Body of pancreas (tissue), 4 donors: ENCODE measurements at regions not wholly inside any gene's neighbourhood (a gene's known extent, or its start where the extent isn't known, plus 50 kb on each side); places are given as distances from the start of the nearest gene placed in this dataset.
A peak's percentile ranks its signal among the peaks of the same experiment; 100 is the strongest.

Experiments used
- ATAC-seq: fragments of 150-250 bp; one replicate; pipeline ENCODE4 v1.9.1; 2016
- DNase-seq, 4 donors: peaks; one replicate each; pipeline ENCODE4 v3.0.0-alpha.2; 2019
- H3K27ac ChIP-seq, 4 donors: fragments of 200-600 bp; sonication (generic); 1 replicate in 3 of 4; 2 replicates in 1 of 4; pipeline versions ENCODE4 v1.5.1 to v1.6.1; 2016 to 2019; ENCODE audit warnings: mild to moderate bottlenecking in 1 of 4, mixed read lengths in 1 of 4, moderate library complexity in 1 of 4
- H3K27me3 ChIP-seq, 2 donors: fragments of 200-600 bp; sonication (generic); one replicate each; pipeline ENCODE4 v1.6.0; 2016; ENCODE audit warnings: mild to moderate bottlenecking in 1 of 2
- H3K36me3 ChIP-seq, 2 donors: fragments of 200-600 bp; sonication (generic); replicated peaks in 1 of 2; 2 replicates each; pipeline ENCODE4 v1.5.1; 2016; ENCODE audit warnings: low read depth in 2 of 2; ENCODE audit not compliant: insufficient read depth in 1 of 2
- H3K4me1 ChIP-seq: fragments of 200-600 bp; sonication (generic); one replicate; pipeline ENCODE4 v1.6.0; 2016
- H3K4me3 ChIP-seq, 2 donors: fragments of 200-600 bp; sonication (generic); 1 replicate in 1 of 2; 2 replicates in 1 of 2; pipeline ENCODE4 v1.5.1; 2016 to 2019
- H3K9me3 ChIP-seq, 3 donors: fragments of 200-600 bp; sonication (generic); 1 replicate in 2 of 3; 2 replicates in 1 of 3; pipeline ENCODE4 v1.5.1; 2016
- CTCF ChIP-seq, 7 experiments: fragments of 450-650 bp in 4 of 7; fragments of 200-600 bp in 3 of 7; sonication (generic) in 3 of 7; IDR thresholded peaks; one replicate each; pipeline ENCODE4 v1.5.1; 2016 to 2019; ENCODE audit warnings: antibody characterized with exemption in 7 of 7
- POLR2A ChIP-seq, 3 donors: fragments of 450-650 bp; IDR thresholded peaks; one replicate each; pipeline ENCODE4 v1.6.1; 2016; ENCODE audit warnings: antibody characterized with exemption in 3 of 3, mild to moderate bottlenecking in 2 of 3
- WGBS, 2 donors: methylation state at CpG; one replicate each; pipeline ENCODE4 v1.1.5; 2017; 5-methylcytosine and 5-hydroxymethylcytosine counted together
- intact Hi-C: fragments of 100-400 bp; cut with DNase I; formaldehyde crosslinking; loops from one replicate; pipeline ENCODE4 v1.15.1; 2023

DNA sequence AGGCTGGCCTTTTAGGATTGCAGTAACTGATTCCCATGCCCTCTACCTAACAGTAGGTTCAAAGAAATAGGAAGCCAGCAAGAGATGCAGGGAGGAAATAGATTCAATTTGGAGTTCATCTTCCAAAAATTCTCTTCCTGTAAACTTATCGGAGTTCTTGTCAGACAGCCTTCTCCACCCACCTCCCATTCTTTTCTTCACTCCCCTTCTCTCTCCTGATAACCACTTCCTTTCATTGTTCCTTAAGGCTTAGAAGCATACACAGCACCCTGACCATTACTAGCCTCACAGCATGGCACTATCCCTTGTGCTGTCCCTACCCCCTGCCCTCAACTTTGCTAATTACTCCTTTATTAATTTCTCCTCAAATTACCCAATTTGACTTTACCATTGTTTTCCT, 130.4 kb upstream of the ADAMTS9 start:
- Histone ChIP-seq H3K4me3 (no peak overlapping the region), H3K4me1 (no peaks in the 10 kb centered on the region), H3K27me3 (no peaks in the 10 kb centered on the region), H3K36me3 (no peaks in the 10 kb centered on the region), H3K27ac (no peak overlapping the region), H3K9me3 (no peaks in the 10 kb centered on the region)
- DNase-seq (no peak), ATAC-seq (no peak)
- TF ChIP-seq CTCF (IDR thresholded peaks at IDR 0.05) (no peak), POLR2A (IDR thresholded peaks at IDR 0.05) (no peak)
- intact Hi-C loops, result no loop called here
- WGBS, 2 donors, result 81 to 100% methylated on average over 1 of the region's 1 CpG

DNA sequence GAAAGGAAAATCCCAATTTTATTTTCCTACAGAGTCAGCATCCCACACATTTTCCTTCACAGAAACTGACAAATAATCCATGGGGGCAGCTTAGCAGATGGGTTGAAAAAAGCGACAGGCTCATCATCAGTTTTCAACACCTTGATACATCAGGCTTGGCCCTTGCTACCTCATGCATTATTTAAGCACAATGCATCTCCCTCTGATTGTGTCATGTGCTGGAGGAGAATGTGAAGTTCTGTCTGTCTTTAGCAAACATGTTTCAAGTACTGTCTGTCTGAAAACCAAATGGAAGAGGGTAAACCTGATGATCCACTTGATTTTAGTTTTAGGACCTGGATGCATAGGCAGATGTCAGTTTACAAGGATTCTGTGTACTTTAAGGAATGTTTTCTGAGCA, 128.6 kb upstream of the ADAMTS9 start:
- Histone ChIP-seq H3K4me1 (no peaks in the 10 kb centered on the region), H3K27me3 (no peaks in the 10 kb centered on the region), H3K27ac (no peak overlapping the region), H3K36me3 (no peaks in the 10 kb centered on the region), H3K9me3 (no peaks in the 10 kb centered on the region), H3K4me3 (no peak overlapping the region)
- TF ChIP-seq POLR2A (IDR thresholded peaks at IDR 0.05) (no peak), CTCF (IDR thresholded peaks at IDR 0.05) (no peak)
- intact Hi-C loops, result no loop called here
- ATAC-seq, result no peak
- no peak for DNase-seq
- WGBS, 2 donors, result 73 to 90% methylated on average over 1 of the region's 1 CpG

- Histone ChIP-seq H3K4me1 (no peaks in the 10 kb centered on the region), H3K27me3 (no peaks in the 10 kb centered on the region), H3K36me3 (no peaks in the 10 kb centered on the region), H3K4me3 (no peak overlapping the region), H3K27ac (no peak overlapping the region), H3K9me3 (no peaks in the 10 kb centered on the region)
- DNase-seq (peak in 1 of 4 donors; percentile 7), ATAC-seq (no peak)
- no peak for TF ChIP-seq POLR2A (IDR thresholded peaks at IDR 0.05)
- TF ChIP-seq CTCF (IDR thresholded peaks at IDR 0.05), result no peak
- intact Hi-C loops, result no loop called here
- WGBS, 2 donors, result 70 to 72% methylated on average over 4 of the region's 4 CpGs
Observed at GRCh38 chr3:64815789-64816188, 128.0 kb upstream of the ADAMTS9 start.

GRCh38 chr3:64815195-64815631, 127.4 kb upstream of the ADAMTS9 start:
- no peaks in the 10 kb centered on the region for H3K36me3 ChIP-seq
- no peaks in the 10 kb centered on the region for H3K9me3 ChIP-seq
- no peak overlapping the region for H3K4me3 ChIP-seq
- WGBS, 2 donors, result 39 to 44% methylated on average over 3 of the region's 3 CpGs
- ATAC-seq (peak; percentile 48), DNase-seq (no peak)
- no peak for TF ChIP-seq POLR2A (IDR thresholded peaks at IDR 0.05)
- TF ChIP-seq CTCF (IDR thresholded peaks at IDR 0.05), result no peak
- no peaks in the 10 kb centered on the region for H3K27me3 ChIP-seq
- H3K27ac ChIP-seq, result no peak overlapping the region
- intact Hi-C loops, result no loop called here
- H3K4me1 ChIP-seq, result no peaks in the 10 kb centered on the region

GRCh38 chr3:64814351-64814750, 126.6 kb upstream of the ADAMTS9 start:
- intact Hi-C loops, result no loop called here
- Histone ChIP-seq H3K4me3 (no peak overlapping the region), H3K4me1 (no peaks in the 10 kb centered on the region), H3K36me3 (no peaks in the 10 kb centered on the region), H3K27me3 (no peaks in the 10 kb centered on the region), H3K27ac (no peak overlapping the region), H3K9me3 (no peaks in the 10 kb centered on the region)
- no peak for DNase-seq
- TF ChIP-seq POLR2A (IDR thresholded peaks at IDR 0.05) (no peak), CTCF (IDR thresholded peaks at IDR 0.05) (no peak)
- WGBS, 2 donors, result 57 to 59% methylated on average over 2 of the region's 2 CpGs
- no peak for ATAC-seq
